ENCODE measurements at regions not wholly inside any gene's neighbourhood (a gene's known extent, or its start where the extent isn't known, plus 50 kb on each side); places are given as distances from the start of the nearest gene placed in this dataset.
A peak's percentile ranks its signal among the peaks of the same experiment; 100 is the strongest.

GRCh38 chr12:85733984-85734383, 102.2 kb downstream of the RASSF9 start (continued):
- TF ChIP-seq, protein P1, sequence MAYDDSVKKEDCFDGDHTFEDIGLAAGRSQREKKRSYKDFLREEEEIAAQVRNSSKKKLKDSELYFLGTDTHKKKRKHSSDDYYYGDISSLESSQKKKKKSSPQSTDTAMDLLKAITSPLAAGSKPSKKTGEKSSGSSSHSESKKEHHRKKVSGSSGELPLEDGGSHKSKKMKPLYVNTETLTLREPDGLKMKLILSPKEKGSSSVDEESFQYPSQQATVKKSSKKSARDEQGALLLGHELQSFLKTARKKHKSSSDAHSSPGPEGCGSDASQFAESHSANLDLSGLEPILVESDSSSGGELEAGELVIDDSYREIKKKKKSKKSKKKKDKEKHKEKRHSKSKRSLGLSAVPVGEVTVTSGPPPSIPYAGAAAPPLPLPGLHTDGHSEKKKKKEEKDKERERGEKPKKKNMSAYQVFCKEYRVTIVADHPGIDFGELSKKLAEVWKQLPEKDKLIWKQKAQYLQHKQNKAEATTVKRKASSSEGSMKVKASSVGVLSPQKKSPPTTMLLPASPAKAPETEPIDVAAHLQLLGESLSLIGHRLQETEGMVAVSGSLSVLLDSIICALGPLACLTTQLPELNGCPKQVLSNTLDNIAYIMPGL (CRISPR knock-in tag; IDR thresholded peaks at IDR 0.05; ENCODE audit: borderline replicate concordance): no peak
- no peak for TF ChIP-seq SMC3 (IDR thresholded peaks at IDR 0.05)
- TF ChIP-seq KDM5A (IDR thresholded peaks at IDR 0.05): no peak
- TF ChIP-seq ATOH8 (CRISPR knock-in tag; IDR thresholded peaks at IDR 0.05; ENCODE audit: low read depth): no peak
- no peak for TF ChIP-seq ZC3H11A (IDR thresholded peaks at IDR 0.05)
- no peak for TF ChIP-seq FOSB (CRISPR knock-in tag; IDR thresholded peaks at IDR 0.05)
- TF ChIP-seq CHD4 (IDR thresholded peaks at IDR 0.05; ENCODE audit: borderline replicate concordance): no peak
- no peak for TF ChIP-seq HES2 (IDR thresholded peaks at IDR 0.05)

- ATAC-seq: no peak
- CTCF ChIA-PET: no interaction called here
- WGBS (ENCODE audit: missing lambda C conversion rate): 55% methylated on average over 1 of the region's 1 CpG
Measured at GRCh38 chr12:85740186-85740585, 96.0 kb downstream of the RASSF9 start.

GRCh38 chr12:85741046-85741445, 95.2 kb downstream of the RASSF9 start:
- DNase-seq (ENCODE audit: low read depth in 1 of 2, low spot score in 1 of 2) (no peak), FAIRE-seq (no peak), ATAC-seq (no peak)
- Histone ChIP-seq H3K4me2 (no peak overlapping the region), H3K4me1 (no peaks in the 10 kb centered on the region), H3K27ac (no peak overlapping the region), H3K9me3 (no peaks in the 10 kb centered on the region), H3K4me3 (no peak overlapping the region)
- ChIA-PET POLR2A (no interaction called here), CTCF (interaction anchor here (1.2 kb wide), 1 partner anchor 8 kb away, joined by 4 read pairs; no protein-coding TSS in a partner anchor)
- TF ChIP-seq MAX (IDR thresholded peaks at IDR 0.05) (no peak), CBX2 (IDR thresholded peaks at IDR 0.05; ENCODE audit: borderline replicate concordance, low read depth) (no peak), CHD2 (IDR thresholded peaks at IDR 0.05; ENCODE audit: low read length, partially characterized antibody) (no peak), E2F6 (IDR thresholded peaks at IDR 0.05; ENCODE audit: borderline replicate concordance, low read depth) (no peak), NR3C1 (IDR thresholded peaks at IDR 0.05) (no peak), FOSB (CRISPR knock-in tag; IDR thresholded peaks at IDR 0.05) (no peak), PBX3 (IDR thresholded peaks at IDR 0.05) (no peak)

More at GRCh38 chr12:85740186-85740585, 96.0 kb downstream of the RASSF9 start:
- TF ChIP-seq RNF2 (IDR thresholded peaks at IDR 0.05; ENCODE audit: borderline replicate concordance, low read depth): no peak
- FAIRE-seq (no peak), DNase-seq (ENCODE audit: low read depth in 1 of 2, low spot score in 1 of 2) (no peak)
- Histone ChIP-seq H3K4me1 (no peaks in the 10 kb centered on the region), H3K27ac (no peak overlapping the region), H3K9me3 (no peaks in the 10 kb centered on the region), H3K4me3 (no peak overlapping the region), H3K4me2 (no peak overlapping the region)
- POLR2A ChIA-PET: no interaction called here

GRCh38 chr12:85747941-85748495, 88.2 kb downstream of the RASSF9 start:
- FAIRE-seq (peak; percentile 18), DNase-seq (ENCODE audit: low read depth in 1 of 2, low spot score in 1 of 2) (no peak), ATAC-seq (no peak)
- no peak overlapping the region for H3K4me2 ChIP-seq
- TF ChIP-seq HDAC2 (IDR thresholded peaks at IDR 0.05) (no peak), HOXB13 (CRISPR knock-in tag; IDR thresholded peaks at IDR 0.05; ENCODE audit: low read depth) (no peak), NFE2L2 (conservative IDR thresholded peaks at IDR 0.05; ENCODE audit: low read length) (no peak), USF2 (IDR thresholded peaks at IDR 0.05) (no peak), SREBF2 (IDR thresholded peaks at IDR 0.05) (no peak), EHMT2 (IDR thresholded peaks at IDR 0.05; ENCODE audit: low read depth) (no peak)
- no peak overlapping the region for H3K4me3 ChIP-seq
- H3K4me1 ChIP-seq: no peaks in the 10 kb centered on the region
- H3K27ac ChIP-seq: no peak overlapping the region
- 17% methylated on average over 3 of the region's 3 CpGs for WGBS (ENCODE audit: missing lambda C conversion rate)
- H3K9me3 ChIP-seq: no peaks in the 10 kb centered on the region
- CTCF ChIA-PET: no interaction called here
- POLR2A ChIA-PET: no interaction called here
